HG03066 (cell line): ENCODE measurements at regions not wholly inside any gene's neighbourhood (a gene's known extent, or its start where the extent isn't known, plus 50 kb on each side); places are given as distances from the start of the nearest gene placed in this dataset.

Experiments used
- ATAC-seq: cut with Tn5 transposase; IDR thresholded peaks from one replicate; pipeline ENCODE4 v1.9.1; 2021; ENCODE audit warnings: low read depth; ENCODE audit not compliant: unreplicated experiment

DNA sequence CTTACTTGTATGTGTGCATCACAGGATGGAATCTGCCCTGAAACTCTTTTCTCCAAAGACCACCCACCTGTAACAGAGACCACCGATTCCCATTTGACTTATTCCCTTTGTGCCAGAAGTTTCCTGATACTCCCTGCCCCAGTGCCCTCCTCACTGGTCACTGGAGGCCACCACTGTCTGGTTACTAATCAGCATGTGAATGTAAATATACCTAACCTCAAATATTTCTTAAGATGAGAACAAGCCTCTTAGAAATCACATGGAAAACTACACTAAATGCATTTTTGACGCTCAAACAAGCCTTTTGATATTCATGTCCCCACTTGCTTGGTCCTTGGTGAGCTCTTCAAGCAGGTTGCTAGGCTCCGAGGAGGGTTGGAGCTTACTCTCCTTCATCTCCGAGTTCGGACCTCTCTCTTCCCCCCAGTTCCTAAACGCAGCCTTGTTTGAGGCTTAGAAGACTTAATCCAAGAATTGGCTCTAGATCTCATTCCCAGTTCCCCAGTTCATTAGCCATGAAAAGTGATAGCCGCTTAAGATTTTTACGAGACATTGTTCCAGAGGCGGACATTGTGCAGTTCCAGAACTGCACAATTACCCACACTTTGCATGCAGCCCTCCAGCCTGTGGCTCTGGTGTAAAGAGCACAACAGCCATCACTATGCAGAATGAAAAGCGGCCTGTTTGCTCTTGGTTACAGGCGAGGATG, 579.2 kb upstream of the PSMD7 start:
- ATAC-seq = no peak

DNA sequence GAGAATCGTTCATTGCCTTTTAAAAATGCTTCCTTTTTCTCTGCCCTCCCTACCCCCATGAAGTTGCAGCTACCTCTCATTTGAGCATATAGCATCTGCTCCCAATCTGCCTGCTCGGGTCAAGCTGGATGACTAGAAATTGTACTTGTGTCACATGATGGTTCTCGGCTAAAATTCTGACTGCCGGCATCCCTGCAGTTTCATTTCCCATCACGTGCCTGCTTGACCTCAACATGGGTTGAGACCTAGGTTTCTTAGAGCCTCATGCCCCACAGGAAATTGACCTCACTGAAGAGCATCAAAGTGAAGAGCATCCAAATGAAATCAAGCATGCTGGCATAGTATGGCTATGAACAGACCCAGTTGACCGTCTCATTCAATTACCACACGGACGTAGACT, 581.6 kb upstream of the PSMD7 start:
- no peak for ATAC-seq

DNA sequence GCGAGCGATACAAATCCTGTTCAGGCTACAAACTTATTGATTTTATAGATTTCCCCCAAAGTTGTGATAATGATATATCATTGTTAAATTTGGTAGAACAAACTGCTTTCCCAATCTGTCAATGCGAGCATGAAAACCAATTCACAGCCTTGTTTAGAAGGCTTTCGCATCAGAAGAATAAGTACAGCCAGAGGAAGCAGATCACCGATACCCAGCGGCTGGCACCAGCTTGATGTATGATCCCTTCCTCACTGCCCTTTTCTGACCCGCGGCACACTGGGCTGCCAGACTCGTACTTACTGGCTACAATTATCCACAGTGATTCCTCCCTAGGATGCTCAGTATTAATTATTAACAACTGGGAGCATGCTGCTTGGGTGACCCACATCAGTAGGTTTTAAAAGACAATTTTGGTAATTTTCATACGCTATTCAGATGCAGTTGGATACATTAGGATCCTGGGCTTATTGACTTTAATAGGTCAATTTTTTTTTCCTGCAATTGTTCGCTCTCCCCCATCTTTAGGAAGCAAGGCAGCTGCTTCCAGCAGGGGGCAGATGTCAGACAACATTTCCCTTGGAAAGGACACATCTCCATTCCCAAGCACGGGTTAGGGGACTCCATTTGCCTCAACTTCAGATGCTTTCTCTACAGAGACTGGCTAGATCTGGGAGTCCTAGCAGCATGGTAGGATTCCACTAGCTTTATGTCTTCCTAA, 582.7 kb upstream of the PSMD7 start:
- no peak for ATAC-seq

DNA sequence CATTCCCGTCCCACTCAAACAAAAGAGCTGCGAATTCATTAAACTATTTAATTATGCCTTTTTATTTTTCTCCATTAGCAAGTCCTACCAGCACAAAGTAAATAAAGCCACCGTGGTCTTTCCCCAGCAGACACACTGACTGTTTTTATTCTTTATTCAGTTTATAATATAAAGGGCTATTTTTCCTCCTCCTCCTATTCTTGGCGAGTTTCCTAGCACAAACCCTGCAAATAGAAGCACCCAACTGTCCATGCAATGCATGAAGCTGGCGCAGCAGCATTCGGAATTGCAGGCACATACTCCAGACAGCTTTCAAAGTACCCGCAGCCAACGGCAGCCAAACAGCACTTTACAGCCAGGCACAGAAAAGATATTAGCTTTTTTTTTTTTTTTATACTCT, 583.4 kb upstream of the PSMD7 start:
- no peak for ATAC-seq

DNA sequence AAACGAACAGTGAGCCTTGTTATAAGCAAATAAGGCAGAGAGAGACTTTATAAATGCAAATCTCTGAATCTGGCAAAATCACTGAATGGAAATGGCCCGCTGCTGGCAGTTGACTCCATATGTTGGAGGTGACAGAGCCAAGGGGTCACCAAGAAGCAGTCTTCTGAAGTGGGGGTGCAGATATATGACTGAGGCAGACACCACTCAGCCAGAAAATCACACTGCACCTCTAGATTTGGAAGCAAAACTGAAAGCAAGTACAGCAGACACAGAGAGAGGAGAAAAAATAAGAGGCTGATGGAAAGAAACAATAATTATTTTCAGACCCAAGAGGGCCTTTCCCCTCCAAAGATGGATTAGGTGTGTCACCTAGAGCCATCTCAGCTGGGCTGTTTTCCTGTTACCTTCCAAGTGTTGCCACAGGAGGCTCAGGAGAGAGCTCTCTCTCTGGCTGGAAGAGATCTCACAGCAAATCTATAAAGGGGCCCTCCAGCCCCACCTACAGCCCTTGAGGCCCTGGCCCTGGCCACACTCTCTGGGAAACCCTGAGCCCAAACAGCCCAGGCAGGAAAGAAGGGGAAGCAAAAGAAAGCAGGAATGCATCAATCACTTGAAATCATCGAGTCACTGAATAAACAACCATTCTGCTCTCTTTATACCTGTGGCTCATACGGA, 585.1 kb upstream of the PSMD7 start:
- no peak for ATAC-seq

DNA sequence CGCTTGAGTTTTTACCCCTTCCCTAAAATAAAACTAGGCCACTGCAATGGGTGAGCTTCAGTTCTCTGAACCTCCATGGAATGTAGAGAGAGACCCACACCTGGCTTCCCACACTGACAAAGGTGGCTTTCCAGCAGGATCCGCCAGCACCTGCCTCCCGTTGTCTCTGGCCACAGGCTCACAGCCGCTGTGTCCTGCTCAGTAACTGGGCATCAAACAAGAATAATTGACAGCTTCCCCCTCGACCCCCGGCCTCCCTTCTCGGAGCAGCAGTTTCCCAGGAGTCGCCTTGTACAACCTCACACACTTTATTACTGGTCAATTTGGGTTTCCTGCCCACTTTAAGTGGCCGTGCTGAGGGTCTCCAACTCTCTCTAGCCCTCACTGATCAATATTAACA, 586.1 kb upstream of the PSMD7 start:
- ATAC-seq = no peak

DNA sequence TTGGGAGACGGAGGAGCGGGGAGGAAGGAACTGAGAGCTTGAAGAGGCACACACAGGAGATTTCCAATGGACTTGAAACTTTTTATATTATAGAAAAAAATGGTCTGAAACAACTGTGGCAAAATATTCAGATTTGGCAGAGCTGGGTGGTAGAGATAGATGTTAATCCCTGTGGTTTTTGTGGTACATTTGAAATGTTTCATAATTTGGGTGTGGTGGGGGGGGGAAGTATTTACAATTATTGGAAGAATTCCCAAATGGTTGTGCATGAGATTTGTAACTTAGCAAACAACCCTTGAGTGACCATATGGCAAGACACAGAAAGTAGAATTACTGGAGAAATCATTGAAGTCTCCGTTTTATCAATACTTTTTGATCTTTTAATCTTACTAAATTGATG, 588.8 kb upstream of the PSMD7 start:
- no peak for ATAC-seq

DNA sequence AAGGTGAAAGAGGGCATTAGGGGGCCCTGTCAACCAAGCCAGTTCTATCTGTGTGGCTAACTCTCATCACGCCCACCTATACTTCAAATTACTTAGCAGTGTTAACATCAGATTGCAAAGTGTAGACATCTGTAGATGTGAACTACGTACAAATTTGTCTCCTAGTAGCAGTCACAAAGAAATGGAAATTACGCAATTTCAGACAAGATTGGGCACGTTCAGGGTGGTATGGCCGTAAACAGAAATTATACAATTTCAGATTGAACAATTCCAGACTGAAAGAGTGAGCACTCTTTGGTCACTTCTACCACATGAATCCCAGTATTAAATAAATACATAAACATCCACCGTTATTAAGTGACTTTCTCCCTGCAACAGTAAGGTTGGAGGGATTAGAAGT, 592.7 kb upstream of the PSMD7 start:
- ATAC-seq = no peak

DNA sequence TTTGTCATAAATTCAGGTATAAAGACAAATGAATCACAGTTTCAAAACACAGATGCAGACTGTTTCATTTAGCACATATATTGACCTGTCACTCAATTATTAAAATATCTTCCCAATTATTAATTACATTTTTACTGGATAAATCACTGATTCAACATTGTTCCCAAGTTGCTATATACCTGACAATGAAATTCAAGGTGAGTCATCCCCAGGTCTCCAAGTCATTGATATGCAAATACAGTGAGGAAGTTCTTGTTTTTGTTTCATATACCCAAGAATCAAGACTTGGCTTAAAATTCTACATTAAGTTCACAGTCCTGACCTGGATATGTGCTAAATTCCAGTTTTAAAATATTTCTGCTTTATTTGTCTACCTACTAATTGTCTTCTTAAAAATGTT, 599.3 kb upstream of the PSMD7 start:
- no peak for ATAC-seq

DNA sequence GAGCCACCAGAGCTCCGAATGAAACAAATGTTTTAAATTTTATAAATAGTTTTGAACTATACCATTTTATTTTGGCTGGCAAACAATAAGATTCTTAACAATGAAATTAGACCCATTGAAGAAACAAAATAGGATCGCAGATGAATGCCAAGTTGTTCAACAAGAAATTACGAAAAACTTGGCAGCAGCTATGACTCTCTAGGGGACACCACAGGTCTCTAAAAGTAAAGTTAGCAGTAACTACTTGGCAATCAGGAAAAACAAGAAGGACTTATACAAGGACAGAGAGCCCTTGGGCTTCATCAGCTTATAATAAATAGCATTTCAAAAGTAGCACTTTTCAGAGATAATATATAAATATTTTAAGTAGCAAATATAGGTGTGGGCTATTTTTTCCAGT, 603.8 kb upstream of the PSMD7 start:
- ATAC-seq = no peak

DNA sequence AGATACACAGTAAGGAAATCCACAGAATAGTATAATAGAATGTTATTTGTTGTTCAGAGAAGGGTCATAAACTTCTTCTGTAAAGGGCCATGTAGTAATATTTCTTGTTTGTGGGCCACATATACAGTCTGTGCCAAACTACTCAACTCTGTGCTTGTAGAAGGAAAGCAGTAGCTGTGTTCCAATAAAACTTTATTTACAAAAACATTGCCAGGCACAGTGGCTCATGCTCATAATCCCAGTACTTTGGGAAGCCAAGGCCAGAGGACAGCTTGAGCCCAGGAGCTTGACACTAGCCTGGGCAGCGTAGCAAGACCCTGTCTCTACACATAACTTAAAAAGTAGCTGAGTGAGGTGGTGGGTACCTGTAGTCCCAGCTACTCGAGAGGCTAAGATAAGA, 612.8 kb upstream of the PSMD7 start:
- no peak for ATAC-seq

DNA sequence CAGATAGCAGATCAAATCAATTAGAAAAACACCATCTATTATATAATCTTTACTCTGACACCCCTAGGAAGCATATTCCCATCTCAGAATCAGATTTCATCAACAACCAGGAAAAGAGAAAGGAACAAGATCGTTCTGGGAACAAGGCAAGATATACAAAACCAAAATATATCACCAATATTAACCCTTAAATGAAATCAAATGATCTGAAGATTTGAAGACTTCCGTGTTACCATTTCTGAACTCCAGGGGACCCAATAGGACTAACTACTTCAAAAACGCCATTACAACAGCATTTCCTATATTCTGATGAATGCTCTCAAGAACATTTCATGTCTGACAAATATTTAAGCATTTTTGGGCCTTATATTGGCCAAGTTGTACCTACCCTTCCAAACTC, 624.2 kb upstream of the ZFHX3 start:
- no peak for ATAC-seq

DNA sequence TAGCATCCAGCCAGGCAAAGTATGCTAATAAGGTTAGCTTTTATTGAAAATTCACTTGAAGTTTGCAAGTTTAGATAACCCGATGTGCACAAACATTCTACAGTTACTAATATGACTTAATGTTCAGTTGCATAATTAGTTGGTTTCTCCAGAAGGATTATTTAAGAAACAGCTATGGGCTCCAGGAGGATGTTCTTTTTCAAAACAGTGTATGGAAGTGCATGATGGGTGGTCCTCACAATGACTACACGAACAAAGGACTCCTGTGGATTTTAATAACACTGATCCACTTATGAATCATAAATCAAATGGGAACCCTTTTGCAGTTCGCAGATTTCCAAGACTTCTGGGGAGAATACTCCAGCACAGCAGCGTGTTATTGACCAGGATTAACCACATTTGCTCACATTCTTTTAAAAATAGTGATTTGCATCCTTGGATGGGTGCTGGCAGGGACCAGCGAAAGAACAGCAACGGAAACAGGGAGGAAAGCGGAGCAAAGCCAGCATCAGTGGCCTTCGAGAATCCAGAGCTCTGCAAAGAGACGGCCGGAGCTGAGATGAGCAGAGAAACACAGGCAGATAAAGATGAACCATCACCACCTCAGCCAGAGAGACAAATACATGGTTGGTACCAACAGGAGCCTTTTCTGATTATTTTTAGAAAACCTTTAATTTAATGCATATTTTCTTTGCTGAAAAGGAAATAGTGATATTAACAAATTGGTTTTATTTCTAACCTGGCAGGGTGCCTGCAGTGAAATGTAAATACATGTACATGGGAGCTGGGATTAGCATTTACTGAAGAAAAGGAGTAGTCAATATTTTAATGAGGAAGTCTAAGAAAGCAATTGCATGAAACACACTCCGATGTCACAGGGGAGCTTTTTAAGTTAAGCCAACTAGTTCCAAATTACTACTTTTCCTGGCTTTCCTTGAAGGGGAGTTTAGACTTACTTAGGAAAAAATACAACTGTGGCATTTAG, 623.2 kb upstream of the ZFHX3 start:
- no peak for ATAC-seq

DNA sequence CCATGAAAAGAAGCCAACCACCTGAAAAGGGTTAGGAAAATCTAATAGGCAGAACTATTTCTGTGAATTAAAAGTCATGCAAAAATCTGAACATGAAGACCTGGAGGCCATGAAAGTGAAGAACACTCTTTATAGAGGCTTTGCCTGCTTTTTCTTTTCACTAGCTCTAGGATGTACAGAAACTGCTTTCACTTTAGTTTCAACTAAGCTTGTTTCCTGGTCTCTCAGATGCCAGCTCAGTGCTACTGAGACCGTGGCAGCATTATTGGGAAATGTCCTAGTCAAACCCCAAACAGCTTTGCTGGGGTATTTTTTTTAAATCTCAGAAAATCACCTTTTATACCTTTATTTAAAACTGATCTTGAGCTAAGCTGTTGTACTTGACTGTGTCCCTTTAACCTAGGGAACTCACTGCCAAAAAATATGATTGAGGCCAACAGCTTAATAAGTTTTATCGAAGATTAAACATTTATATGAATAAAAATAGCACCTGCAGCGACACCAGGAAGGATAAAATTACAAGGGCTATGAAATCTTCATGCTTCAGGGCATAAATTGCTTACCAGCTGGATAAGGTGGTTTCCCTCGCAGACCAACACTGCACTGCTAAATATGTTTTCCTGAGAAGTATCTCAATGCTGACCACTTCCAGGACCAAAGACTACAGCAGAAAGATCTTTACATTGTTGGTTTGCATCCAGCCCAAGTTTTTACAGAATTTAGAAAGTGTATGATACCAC, 621.8 kb upstream of the ZFHX3 start:
- no peak for ATAC-seq

DNA sequence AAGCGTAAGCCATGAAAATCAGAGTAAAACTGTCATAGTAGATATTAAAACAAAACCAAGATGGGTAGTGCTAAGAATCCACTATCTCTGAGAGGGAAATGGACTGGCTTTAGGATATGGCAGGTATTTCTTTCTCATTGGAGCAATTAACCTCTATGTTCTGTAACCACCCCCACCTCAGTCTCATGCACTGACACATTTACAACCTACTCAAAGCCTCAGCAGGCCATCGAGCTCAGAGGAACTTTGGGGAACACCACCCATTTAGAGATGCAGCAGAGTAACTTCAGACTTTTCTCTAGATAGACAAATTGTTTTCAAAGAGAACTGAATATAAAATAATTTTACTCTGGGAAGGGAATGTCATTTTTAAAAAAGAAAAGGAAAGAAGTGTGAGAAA, 615.8 kb upstream of the ZFHX3 start:
- no peak for ATAC-seq

DNA sequence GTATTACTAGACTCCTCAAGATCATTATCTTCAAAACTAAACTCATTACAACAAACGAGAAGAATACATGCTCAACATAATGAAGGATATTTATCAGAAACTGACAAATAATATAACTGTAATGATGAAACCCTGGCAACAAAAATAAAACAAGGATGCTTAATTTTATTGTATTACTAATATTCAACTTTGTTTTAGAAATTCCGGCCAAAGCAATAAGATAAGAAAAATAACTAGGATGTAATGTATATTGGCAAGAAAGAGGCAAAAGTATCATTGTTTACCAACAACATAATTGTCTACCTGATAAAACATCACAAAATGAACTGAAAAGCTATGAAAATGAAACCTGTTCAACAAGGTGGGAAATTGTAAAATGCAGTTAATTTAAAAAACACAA, 588.3 kb upstream of the ZFHX3 start:
- no peak for ATAC-seq

DNA sequence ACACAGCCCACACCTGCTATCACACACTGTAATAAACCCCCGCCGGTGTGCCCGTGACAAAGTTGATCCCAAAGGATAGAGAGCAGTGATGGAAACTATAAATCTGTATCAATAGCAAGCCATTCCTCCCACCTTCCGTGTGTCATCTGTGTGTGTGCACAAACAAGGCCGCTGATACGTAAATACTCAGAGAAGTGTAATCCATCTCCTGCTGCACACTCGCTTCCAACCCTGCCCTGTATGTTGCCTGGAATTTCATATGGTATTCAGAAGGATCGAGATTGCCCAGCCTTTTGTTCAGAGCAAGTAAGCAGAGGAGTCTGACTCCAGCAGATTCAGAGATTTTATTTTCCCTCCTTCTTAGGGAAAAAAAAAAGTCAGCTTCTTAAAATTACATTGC, 581.1 kb upstream of the ZFHX3 start:
- no peak for ATAC-seq

DNA sequence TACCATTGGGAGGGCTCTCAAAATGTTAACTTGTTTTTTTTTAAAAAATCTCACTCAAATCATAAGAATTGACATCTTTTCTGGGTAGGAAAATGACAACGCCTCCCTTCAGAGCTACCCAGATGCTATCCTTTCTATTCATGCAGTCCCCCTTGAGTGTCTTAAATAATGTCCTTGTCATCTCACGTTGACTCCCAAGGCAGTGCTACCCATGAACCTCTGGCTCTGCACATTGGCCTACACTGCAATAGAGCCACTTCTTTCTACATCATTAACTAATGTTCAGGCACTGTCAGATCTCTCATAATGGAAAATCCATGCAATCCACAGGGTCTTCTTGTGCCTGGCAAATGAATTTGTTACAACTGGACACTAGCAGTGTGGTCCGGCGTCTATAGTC, 569.8 kb upstream of the ZFHX3 start:
- no peak for ATAC-seq

DNA sequence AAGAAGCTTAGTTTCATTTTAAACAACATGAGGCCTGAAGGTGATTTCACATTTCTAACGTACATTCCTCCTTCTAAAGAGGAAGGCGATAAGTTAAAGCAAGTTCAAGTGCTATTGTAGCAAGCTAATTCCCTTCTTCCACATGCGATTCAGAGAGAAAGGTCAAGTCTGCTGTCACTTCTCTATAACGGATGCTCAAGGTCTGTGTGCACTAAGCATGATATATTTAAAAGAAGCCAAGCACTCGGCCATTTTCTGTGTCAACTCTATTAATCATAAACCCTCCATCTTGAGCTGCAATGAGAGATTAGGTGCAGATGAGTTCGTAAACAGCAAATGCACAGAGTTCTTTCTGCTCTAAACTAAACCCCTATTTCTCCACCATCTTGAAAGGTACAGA, 568.8 kb upstream of the ZFHX3 start:
- ATAC-seq = no peak

DNA sequence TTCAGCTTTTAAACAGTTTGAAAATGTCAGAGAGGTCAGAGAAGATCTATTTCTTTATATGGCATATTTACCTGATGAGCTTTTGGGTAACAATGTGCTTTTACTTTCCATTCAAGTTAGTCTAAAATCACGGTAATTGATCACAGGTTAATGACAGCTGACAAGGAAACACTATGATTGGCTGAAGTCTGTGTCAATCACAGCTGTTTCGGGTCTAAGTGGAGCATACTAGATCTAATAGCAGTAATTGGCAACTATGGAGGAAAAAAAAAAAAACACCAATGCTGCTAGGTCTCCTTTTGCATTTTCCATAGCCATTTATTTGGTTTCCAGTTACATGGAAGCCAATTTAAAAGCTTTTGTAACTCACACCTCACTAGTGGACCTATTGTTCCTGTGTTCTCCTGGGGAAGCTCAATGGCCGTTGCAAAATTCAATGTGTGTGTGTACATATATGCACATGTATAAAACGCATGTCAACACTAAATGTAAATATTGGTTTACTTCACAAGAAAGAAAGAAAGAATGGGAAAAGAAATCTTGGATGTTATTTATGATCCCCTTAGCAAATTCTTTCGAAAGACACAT, 568.3 kb upstream of the ZFHX3 start:
- ATAC-seq = no peak
